Endothelial cell of umbilical vein (primary cell): ENCODE measurements at regions not wholly inside any gene's neighbourhood (a gene's known extent, or its start where the extent isn't known, plus 50 kb on each side); places are given as distances from the start of the nearest gene placed in this dataset.

ENCODE experiments used
- BruUV-seq: library from RNA; stranded (reverse); fragments of 400-500 nt; replicated peaks from 2 replicates; lab custom pipeline; 2021; lab: Mats Ljungman, UMichigan
- CTCF ChIA-PET: fragments of 300-600, 350-600 bp; sonication (Branson Sonifier 250); formaldehyde crosslinking; loops from one replicate; lab custom pipeline; 2021; ENCODE audit warnings: antibody characterized with exemption, inconsistent platforms; lab: Charles Lee
- POLR2A ChIA-PET: fragments of 300-600, 350-600 bp; sonication (Branson Sonifier 250); formaldehyde crosslinking; loops from one replicate; lab custom pipeline; 2021; ENCODE audit warnings: antibody characterized with exemption, inconsistent platforms; lab: Charles Lee
- DNase-seq: peaks from one replicate; pipeline ENCODE4 v3.0.0-alpha.2; 2011; ENCODE audit warnings: low read depth, low spot score
- FAIRE-seq: peaks from 2 replicates; lab custom pipeline; 2011; peaks lifted over from hg19 to GRCh38; lab: Jason Lieb, UNC
- H2AFZ ChIP-seq: 2 replicates; pipeline ENCODE4 v1.6.0; 2012; ENCODE audit warnings: low read depth, low read length, control low read depth, inconsistent platforms
- H3K27ac ChIP-seq: 2 replicates; pipeline ENCODE4 v1.5.1; 2011; ENCODE audit warnings: low read depth, mild to moderate bottlenecking, control low read depth, low read length, moderate library complexity; ENCODE audit not compliant: insufficient read depth
- H3K27me3 ChIP-seq, 2 experiments: 2 replicates each; pipeline versions ENCODE4 v1.6.0 to v1.6.1; 2011; ENCODE audit warnings: low read length in 2 of 2, mixed read lengths in 1 of 2; ENCODE audit not compliant: control insufficient read depth in 2 of 2, insufficient read depth in 2 of 2
- H3K36me3 ChIP-seq, 2 experiments: 2 replicates in 1 of 2; 3 replicates in 1 of 2; pipeline ENCODE4 v1.5.1; 2011; ENCODE audit warnings: low read length in 2 of 2, mild to moderate bottlenecking in 1 of 2, moderate library complexity in 1 of 2; ENCODE audit not compliant: control insufficient read depth in 2 of 2, insufficient read depth in 2 of 2; ENCODE audit errors: extremely low read depth in 1 of 2
- H3K4me1 ChIP-seq: 3 replicates; pipeline ENCODE4 v1.5.1; 2011; ENCODE audit warnings: mild to moderate bottlenecking, low read length; ENCODE audit not compliant: control insufficient read depth, insufficient read depth; ENCODE audit errors: extremely low read depth
- H3K4me2 ChIP-seq: 2 replicates; pipeline ENCODE4 v1.6.1; 2011; ENCODE audit warnings: low read length, control low read depth, mixed read lengths; ENCODE audit not compliant: insufficient read depth
- H3K4me3 ChIP-seq, 3 experiments: fragments of 200-600 bp in 1 of 3; sonication (generic), shearing (Covaris generic) in 1 of 3; replicated peaks in 1 of 3; 2 replicates each; pipeline ENCODE4 v1.5.1; 2011 to 2016; ENCODE audit warnings: control low read depth in 3 of 3, low read length in 3 of 3, mild to moderate bottlenecking in 2 of 3, inconsistent platforms in 1 of 3, low read depth in 1 of 3, moderate library complexity in 1 of 3; ENCODE audit not compliant: insufficient read depth in 1 of 3
- H3K79me2 ChIP-seq: 2 replicates; pipeline ENCODE4 v1.6.0; 2012; ENCODE audit warnings: low read length, inconsistent platforms; ENCODE audit not compliant: control insufficient read depth, insufficient read depth
- H3K9ac ChIP-seq: replicated peaks from 2 replicates; pipeline ENCODE3; 2011; ENCODE audit warnings: low read length, control low read depth; ENCODE audit not compliant: insufficient read depth; ENCODE audit errors: extremely low read depth
- H3K9me1 ChIP-seq: replicated peaks from 3 replicates; pipeline ENCODE4 v1.6.0; 2011; ENCODE audit warnings: mild to moderate bottlenecking, low read length; ENCODE audit not compliant: control insufficient read depth, insufficient read depth; ENCODE audit errors: extremely low read depth
- H3K9me3 ChIP-seq: replicated peaks from 2 replicates; pipeline ENCODE4 v1.5.1; 2012; ENCODE audit warnings: low read length, inconsistent platforms; ENCODE audit not compliant: control insufficient read depth, insufficient read depth
- H4K20me1 ChIP-seq: replicated peaks from 2 replicates; pipeline ENCODE3; 2011; ENCODE audit warnings: mild to moderate bottlenecking, low read length; ENCODE audit not compliant: control insufficient read depth, insufficient read depth; ENCODE audit errors: extremely low read depth
- CTCF ChIP-seq, 2 donors: IDR thresholded peaks; 1 replicate in 1 of 2; 2 replicates in 1 of 2; pipeline ENCODE4 v1.5.1; 2011; ENCODE audit warnings: low read length in 2 of 2, mild to moderate bottlenecking in 2 of 2, moderate library complexity in 2 of 2, control low read depth in 1 of 2, inconsistent platforms in 1 of 2, low read depth in 1 of 2; ENCODE audit not compliant: insufficient read depth in 1 of 2; ENCODE audit errors: extremely low read depth in 1 of 2
- EZH2 ChIP-seq: IDR thresholded peaks from 2 replicates; pipeline ENCODE4 v1.6.1; 2012; ENCODE audit warnings: borderline replicate concordance, low read depth, mild to moderate bottlenecking, moderate library complexity, low read length, inconsistent platforms; ENCODE audit not compliant: severe bottlenecking
- FOS ChIP-seq: IDR thresholded peaks from 2 replicates; pipeline ENCODE4 v1.6.1; 2011; ENCODE audit warnings: mild to moderate bottlenecking, low read length, moderate library complexity, borderline replicate concordance; ENCODE audit not compliant: insufficient read depth
- GATA2 ChIP-seq: IDR thresholded peaks from 2 replicates; pipeline ENCODE4 v1.7.0; 2011; ENCODE audit warnings: low read depth, mild to moderate bottlenecking, moderate library complexity, mixed read lengths, low read length; ENCODE audit not compliant: insufficient read length, insufficient read depth
- JUN ChIP-seq: IDR thresholded peaks from 2 replicates; pipeline ENCODE4 v1.6.1; 2011; ENCODE audit warnings: borderline replicate concordance, low read depth; ENCODE audit not compliant: insufficient read length, insufficient read depth
- MAX ChIP-seq: IDR thresholded peaks from 2 replicates; pipeline ENCODE4 v1.6.1; 2011; ENCODE audit not compliant: insufficient read depth, insufficient read length
- MYC ChIP-seq: IDR thresholded peaks from one replicate; pipeline ENCODE4 v1.6.1; 2011; ENCODE audit warnings: mild to moderate bottlenecking, low read depth, low read length
- POLR2A ChIP-seq: IDR thresholded peaks from 2 replicates; pipeline ENCODE4 v1.6.1; 2012; ENCODE audit warnings: low read depth, mild to moderate bottlenecking, control low read depth, low read length
- POLR2AphosphoS5 ChIP-seq: IDR thresholded peaks from 2 replicates; pipeline ENCODE4 v1.6.1; 2012; ENCODE audit warnings: low read depth, mild to moderate bottlenecking, control low read depth, low read length, moderate library complexity; ENCODE audit not compliant: insufficient read depth
- dilution Hi-C: fragments of 300-500 bp; cut with MboI; formaldehyde crosslinking; loops from one replicate; pipeline ENCODE4 v1.15.0; 2019; ENCODE audit warnings: low sequenced_read_pairs; ENCODE audit not compliant: extremely low pct_ligation_motif_present
- intact Hi-C: fragments of 100-400 bp; cut with micrococcal nuclease; formaldehyde crosslinking; loops from one replicate; pipeline ENCODE4 v1.10.0; 2022

- no peak for FAIRE-seq
- intact Hi-C loops: no loop called here
Observed at GRCh38 chr1:18038051-18038450, 69.5 kb upstream of the IGSF21 start.

More at GRCh38 chr1:18038051-18038450, 69.5 kb upstream of the IGSF21 start:
- Histone ChIP-seq H3K9me3 (no peaks in the 10 kb centered on the region), H3K79me2 (no peaks in the 10 kb centered on the region), H3K4me2 (no peak overlapping the region), H3K4me3 (no peak overlapping the region), H3K9me1 (no peaks in the 10 kb centered on the region), H4K20me1 (no peaks in the 10 kb centered on the region), H3K27me3 (no peaks in the 10 kb centered on the region), H3K4me1 (no peaks in the 10 kb centered on the region), H3K27ac (no peak overlapping the region), H2AFZ (no peak overlapping the region), H3K9ac (no peak overlapping the region), H3K36me3 (no peaks in the 10 kb centered on the region)
- no peak for TF ChIP-seq POLR2AphosphoS5
- TF ChIP-seq MYC: no peak
- no peak for TF ChIP-seq JUN
- no peak for TF ChIP-seq GATA2
- TF ChIP-seq CTCF (IDR thresholded peaks at IDR 0.05; ENCODE audit: extremely low read depth in 1 of 2, insufficient read depth in 1 of 2, low read depth in 1 of 2, low read length in 2 of 2): no peak
- no peak for TF ChIP-seq EZH2
- TF ChIP-seq POLR2A: no peak
- TF ChIP-seq MAX: no peak
- TF ChIP-seq FOS: no peak
- ChIA-PET POLR2A (no interaction called here), CTCF (no interaction called here)
- no peak for DNase-seq
- dilution Hi-C loops: no loop called here
- no TSS peak for BruUV-seq
